Loucy (cell line): ENCODE measurements at regions not wholly inside any gene's neighbourhood (a gene's known extent, or its start where the extent isn't known, plus 50 kb on each side); places are given as distances from the start of the nearest gene placed in this dataset.

Experiments
- H2AFZ ChIP-seq: fragments of 200-600 bp; sonication (generic); 2 replicates; pipeline ENCODE4 v1.6.0; 2016; ENCODE audit warnings: antibody characterized with exemption, mild to moderate bottlenecking, low read length, moderate library complexity
- H3F3A ChIP-seq: fragments of 200-600 bp; 2 replicates; pipeline ENCODE4 v1.6.0; 2016; ENCODE audit warnings: antibody characterized with exemption, low read depth, mild to moderate bottlenecking
- H3K27me3 ChIP-seq: fragments of 200-600 bp; sonication (generic); 2 replicates; pipeline ENCODE4 v1.6.1; 2014; ENCODE audit warnings: low read length, mild to moderate bottlenecking; ENCODE audit not compliant: insufficient read depth, poor library complexity, severe bottlenecking
- H3K36me3 ChIP-seq: fragments of 200-600 bp; sonication (generic); 2 replicates; pipeline ENCODE4 v1.6.1; 2016; ENCODE audit warnings: low read length; ENCODE audit not compliant: insufficient read depth
- H3K4me1 ChIP-seq: fragments of 200-600 bp; sonication (generic); 2 replicates; pipeline ENCODE4 v1.5.1; 2014; ENCODE audit warnings: low read length, mild to moderate bottlenecking; ENCODE audit not compliant: insufficient read depth, poor library complexity, severe bottlenecking
- H3K4me2 ChIP-seq: fragments of 200-600 bp; sonication (generic); 2 replicates; pipeline ENCODE4 v1.6.0; 2014; ENCODE audit warnings: antibody characterized with exemption, low read length, low read depth, mild to moderate bottlenecking; ENCODE audit not compliant: poor library complexity, severe bottlenecking
- H3K4me3 ChIP-seq: fragments of 200-600 bp; sonication (generic); 2 replicates; pipeline ENCODE4 v1.5.1; 2014; ENCODE audit warnings: low read length, mild to moderate bottlenecking, mixed read lengths; ENCODE audit not compliant: poor library complexity, severe bottlenecking
- H3K79me2 ChIP-seq: fragments of 200-600 bp; sonication (generic); 2 replicates; pipeline ENCODE4 v1.6.1; 2014; ENCODE audit warnings: low read length; ENCODE audit not compliant: insufficient read depth
- H3K9ac ChIP-seq: fragments of 200-600 bp; sonication (generic); 2 replicates; pipeline ENCODE4 v1.6.0; 2014; ENCODE audit warnings: mild to moderate bottlenecking, low read depth, low read length, moderate library complexity; ENCODE audit not compliant: poor library complexity, severe bottlenecking
- H3K9me2 ChIP-seq: fragments of 200-600 bp; sonication (generic); replicated peaks from 2 replicates; pipeline ENCODE4 v1.6.1; 2016; ENCODE audit warnings: low read depth, low read length, mixed read lengths
- H3K9me3 ChIP-seq: fragments of 200-600 bp; sonication (generic); 2 replicates; pipeline ENCODE4 v1.6.1; 2014; ENCODE audit warnings: mild to moderate bottlenecking, antibody characterized with exemption, low read length, low read depth; ENCODE audit not compliant: insufficient read depth
- H4K20me1 ChIP-seq: fragments of 200-600 bp; sonication (generic); 2 replicates; pipeline ENCODE4 v1.6.0; 2014; ENCODE audit warnings: antibody characterized with exemption, low read length, mild to moderate bottlenecking; ENCODE audit not compliant: insufficient read depth, poor library complexity, severe bottlenecking
- EZH2phosphoT487 ChIP-seq: fragments of 200-600 bp; IDR thresholded peaks from 2 replicates; pipeline ENCODE4 v1.6.1; 2018; ENCODE audit warnings: antibody characterized with exemption, mild to moderate bottlenecking, moderate library complexity, borderline replicate concordance
- TF ChIP-seq, protein P1 (sequence below): fragments of 200-600 bp; sonication (generic); conservative IDR thresholded peaks from 2 replicates; pipeline ENCODE4 v1.5.1; 2014; ENCODE audit warnings: mild to moderate bottlenecking, antibody characterized with exemption, low read length

DNA sequence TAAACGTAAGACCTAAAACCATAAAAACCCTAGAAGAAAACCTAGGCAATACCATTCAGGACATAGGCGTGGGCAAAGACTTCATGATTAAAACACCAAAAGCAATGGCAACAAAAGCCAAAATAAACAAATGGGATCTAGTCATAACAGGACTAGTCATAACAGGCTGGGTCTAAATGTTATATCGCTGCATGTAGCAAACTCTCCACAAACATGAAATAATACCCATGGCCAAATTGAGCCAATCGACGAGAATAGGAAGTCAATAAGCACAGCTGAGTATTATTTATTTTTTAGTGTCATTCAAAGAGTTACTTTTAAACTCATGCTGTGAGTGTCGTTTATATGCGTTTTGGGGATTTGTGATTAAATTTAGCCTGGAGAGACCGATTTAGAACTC, 225.1 kb downstream of the TFEC start:
- Histone ChIP-seq H2AFZ (no peak overlapping the region), H4K20me1 (no peaks in the 10 kb centered on the region), H3K9me3 (no peaks in the 10 kb centered on the region), H3K36me3 (no peaks in the 10 kb centered on the region), H3K27me3 (no peaks in the 10 kb centered on the region), H3K4me3 (no peak overlapping the region), H3K79me2 (no peaks in the 10 kb centered on the region), H3K4me2 (no peak overlapping the region), H3K4me1 (no peaks in the 10 kb centered on the region), H3K9me2 (no peaks in the 10 kb centered on the region), H3F3A (no peaks in the 10 kb centered on the region), H3K9ac (no peak overlapping the region)
- TF ChIP-seq, protein P1, sequence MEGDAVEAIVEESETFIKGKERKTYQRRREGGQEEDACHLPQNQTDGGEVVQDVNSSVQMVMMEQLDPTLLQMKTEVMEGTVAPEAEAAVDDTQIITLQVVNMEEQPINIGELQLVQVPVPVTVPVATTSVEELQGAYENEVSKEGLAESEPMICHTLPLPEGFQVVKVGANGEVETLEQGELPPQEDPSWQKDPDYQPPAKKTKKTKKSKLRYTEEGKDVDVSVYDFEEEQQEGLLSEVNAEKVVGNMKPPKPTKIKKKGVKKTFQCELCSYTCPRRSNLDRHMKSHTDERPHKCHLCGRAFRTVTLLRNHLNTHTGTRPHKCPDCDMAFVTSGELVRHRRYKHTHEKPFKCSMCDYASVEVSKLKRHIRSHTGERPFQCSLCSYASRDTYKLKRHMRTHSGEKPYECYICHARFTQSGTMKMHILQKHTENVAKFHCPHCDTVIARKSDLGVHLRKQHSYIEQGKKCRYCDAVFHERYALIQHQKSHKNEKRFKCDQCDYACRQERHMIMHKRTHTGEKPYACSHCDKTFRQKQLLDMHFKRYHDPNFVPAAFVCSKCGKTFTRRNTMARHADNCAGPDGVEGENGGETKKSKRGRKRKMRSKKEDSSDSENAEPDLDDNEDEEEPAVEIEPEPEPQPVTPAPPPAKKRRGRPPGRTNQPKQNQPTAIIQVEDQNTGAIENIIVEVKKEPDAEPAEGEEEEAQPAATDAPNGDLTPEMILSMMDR, result no peak
- TF ChIP-seq EZH2phosphoT487, result no peak

DNA sequence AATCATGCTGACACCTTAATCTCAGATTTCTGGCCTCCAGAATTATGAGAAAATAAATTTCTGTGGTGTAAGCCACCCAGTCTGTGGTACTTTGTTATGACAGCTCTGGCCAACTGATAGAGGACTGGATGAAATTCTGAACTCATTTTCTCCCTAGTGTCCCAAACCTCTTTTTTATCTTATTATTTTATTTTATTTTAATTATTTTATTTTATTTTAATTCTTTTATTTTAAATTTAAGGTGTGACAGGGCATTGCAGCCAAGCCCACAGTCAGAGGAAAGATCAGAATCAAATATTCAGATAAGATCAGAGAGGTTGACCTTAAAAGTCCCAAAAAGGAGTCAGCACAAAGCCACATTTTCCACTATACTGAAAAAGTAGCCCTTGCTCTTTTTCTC, 228.1 kb downstream of the TFEC start:
- no peaks in the 10 kb centered on the region for H3K79me2 ChIP-seq
- no peaks in the 10 kb centered on the region for H3K36me3 ChIP-seq
- no peaks in the 10 kb centered on the region for H3K9me2 ChIP-seq
- H3K4me1 ChIP-seq, result no peaks in the 10 kb centered on the region
- H3K4me3 ChIP-seq, result no peak overlapping the region
- H3K9ac ChIP-seq, result no peak overlapping the region
- H3K27me3 ChIP-seq, result no peaks in the 10 kb centered on the region
- H3K9me3 ChIP-seq, result no peaks in the 10 kb centered on the region
- H2AFZ ChIP-seq, result no peak overlapping the region
- no peaks in the 10 kb centered on the region for H3F3A ChIP-seq
- H4K20me1 ChIP-seq, result no peaks in the 10 kb centered on the region
- no peak overlapping the region for H3K4me2 ChIP-seq
- TF ChIP-seq, protein P1, result no peak

DNA sequence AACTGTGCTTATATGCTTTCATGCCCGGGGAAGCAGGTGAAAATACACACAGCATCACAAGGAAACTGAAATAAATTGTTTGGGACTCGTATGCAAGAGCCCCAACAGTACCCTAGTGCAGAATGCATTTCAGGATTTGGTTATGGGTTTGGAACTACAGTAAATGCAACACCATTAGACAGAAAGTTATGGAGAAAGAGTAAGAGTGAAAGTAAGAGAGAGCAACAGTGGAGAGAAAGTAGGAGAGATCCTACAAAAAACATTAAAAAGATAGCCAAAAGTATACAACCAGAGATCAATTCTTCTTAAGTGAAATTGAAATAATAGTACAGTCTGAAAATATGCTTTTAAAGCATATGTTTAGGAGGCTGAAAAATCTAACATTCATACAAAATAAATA, 231.1 kb downstream of the TFEC start:
- TF ChIP-seq EZH2phosphoT487, result no peak
- TF ChIP-seq, protein P1, result no peak
- Histone ChIP-seq H3K9ac (no peak overlapping the region), H3K36me3 (no peaks in the 10 kb centered on the region), H3K4me3 (no peak overlapping the region), H3K79me2 (no peaks in the 10 kb centered on the region), H3K4me1 (no peaks in the 10 kb centered on the region), H2AFZ (no peak overlapping the region), H3K9me2 (no peaks in the 10 kb centered on the region), H3K27me3 (no peaks in the 10 kb centered on the region), H3F3A (no peaks in the 10 kb centered on the region), H3K4me2 (no peak overlapping the region), H4K20me1 (no peaks in the 10 kb centered on the region), H3K9me3 (no peaks in the 10 kb centered on the region)
